Activated CD4-positive, alpha-beta T cell treated with anti-CD3 and anti-CD28 coated beads for 36 hours (primary cell): ENCODE measurements at regions not wholly inside any gene's neighbourhood (a gene's known extent, or its start where the extent isn't known, plus 50 kb on each side); places are given as distances from the start of the nearest gene placed in this dataset.

Experiments used
- ATAC-seq: fragments of 200-7000 bp; cut with Tn5 transposase; one replicate; pipeline ENCODE4 v1.10.0; 2021; ENCODE audit warnings: mild to moderate bottlenecking, moderate library complexity
- CTCF ChIA-PET: fragments of 350-600 bp; sonication (Branson Sonifier 250); formaldehyde crosslinking; loops from one replicate; lab custom pipeline; 2021; ENCODE audit warnings: antibody characterized with exemption; lab: Charles Lee
- POLR2A ChIA-PET: fragments of 350-600 bp; sonication (Branson Sonifier 250); formaldehyde crosslinking; loops from one replicate; lab custom pipeline; 2021; ENCODE audit warnings: antibody characterized with exemption, inconsistent platforms; lab: Charles Lee
- DNase-seq: peaks from one replicate; pipeline ENCODE4 v3.0.0-alpha.2; 2020
- H3K27ac Mint-ChIP-seq: one replicate; pipeline ENCODE4 v1.8.0; 2021; ENCODE audit warnings: mixed read lengths
- H3K27me3 Mint-ChIP-seq: one replicate; pipeline ENCODE4 v1.8.0; 2021; ENCODE audit warnings: mixed read lengths
- H3K36me3 Mint-ChIP-seq: one replicate; pipeline ENCODE4 v1.8.0; 2021; ENCODE audit warnings: low read depth, mixed read lengths
- H3K4me1 Mint-ChIP-seq: one replicate; pipeline ENCODE4 v1.8.0; 2021; ENCODE audit warnings: mixed read lengths
- H3K4me3 Mint-ChIP-seq: one replicate; pipeline ENCODE4 v1.8.0; 2021; ENCODE audit warnings: mild to moderate bottlenecking, moderate library complexity, mixed read lengths
- H3K9me3 Mint-ChIP-seq: one replicate; pipeline ENCODE4 v1.8.0; 2021; ENCODE audit warnings: low read depth, mixed read lengths
- intact Hi-C, 2 experiments: fragments of 100-400 bp; cut with DNase I in 1 of 2; cut with micrococcal nuclease in 1 of 2; formaldehyde crosslinking; loops; one replicate each; pipeline versions ENCODE4 v1.14.2 to v1.15.1; 2022 to 2024; cut with DNase I, micrococcal nuclease

DNA sequence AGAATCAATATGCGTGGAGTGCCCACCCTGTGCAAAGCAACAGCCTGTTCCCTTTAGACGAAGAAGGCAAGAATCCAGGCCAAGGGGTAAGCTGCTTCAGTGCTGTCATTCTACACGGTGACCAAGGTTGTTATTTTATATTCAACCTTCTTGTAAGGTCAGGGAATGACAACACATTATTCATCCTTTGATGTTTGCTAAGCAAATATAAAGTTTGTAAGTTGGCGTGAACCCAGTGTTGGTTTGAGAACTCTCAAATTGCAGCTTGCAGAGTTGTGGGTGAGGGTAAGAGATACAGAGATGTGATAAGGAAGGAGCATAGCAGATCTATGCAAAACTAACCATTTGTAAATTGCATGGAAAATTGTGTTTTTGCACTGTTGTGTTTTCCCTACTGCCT lies 436.7 kb downstream of the FGF9 start:
- H3K4me3 Mint-ChIP-seq: no peak overlapping the region

DNA sequence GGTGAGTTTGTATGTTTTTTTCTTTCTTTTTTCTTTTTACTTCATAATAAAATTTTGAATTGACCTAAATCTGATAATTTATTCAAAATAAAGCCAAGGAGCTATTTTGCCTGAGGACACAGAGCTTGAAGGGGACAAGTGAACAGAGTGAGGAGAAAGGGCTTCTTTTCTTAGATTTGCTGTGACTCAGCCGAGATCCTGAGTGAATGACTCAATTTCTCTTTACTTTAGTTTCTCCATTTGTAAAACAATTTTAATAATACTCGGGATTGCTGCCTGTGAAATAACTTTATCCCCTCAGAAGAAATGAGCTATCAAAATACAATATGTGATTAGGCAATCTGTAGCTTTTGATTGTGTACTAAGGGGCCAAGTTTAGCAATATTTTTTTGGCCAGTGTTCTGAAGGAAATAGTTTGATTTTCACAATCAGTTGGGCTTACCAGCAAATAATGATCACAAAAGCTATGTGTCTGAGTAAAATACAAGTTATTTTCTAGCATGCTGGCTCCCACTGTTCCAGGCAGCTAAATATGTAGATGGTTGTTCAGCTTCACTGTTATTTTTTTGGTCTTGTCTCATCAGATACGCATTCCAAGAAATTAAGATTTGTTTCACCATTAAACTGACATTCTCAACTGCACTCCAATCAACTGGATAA lies 437.5 kb downstream of the FGF9 start:
- CTCF ChIA-PET: interaction anchor here (0.6 kb wide), 1 partner anchor 9 kb away, joined by 3 read pairs; no protein-coding TSS in a partner anchor
- Mint-ChIP-seq H3K27me3 (peaks cover 5% of the 10 kb centered on the region), H3K4me3 (no peak overlapping the region), H3K36me3 (peaks cover 3% of the 10 kb centered on the region), H3K27ac (no peak overlapping the region), H3K9me3 (peaks cover 3% of the 10 kb centered on the region), H3K4me1 (peaks cover 55% of the 10 kb centered on the region)
- ATAC-seq (no peak), DNase-seq (no peak)
- intact Hi-C loops: no loop called here
- POLR2A ChIA-PET: interaction anchor here (0.6 kb wide), 1 partner anchor 34 kb away, joined by 3 read pairs; no protein-coding TSS in a partner anchor

More for the DNA sequence above, 436.7 kb downstream of the FGF9 start:
- Mint-ChIP-seq H3K27me3 (peaks cover 5% of the 10 kb centered on the region), H3K27ac (peak overlapping the region; percentile 51), H3K9me3 (no peaks in the 10 kb centered on the region), H3K36me3 (peaks cover 2% of the 10 kb centered on the region), H3K4me1 (peaks cover 53% of the 10 kb centered on the region)
- CTCF ChIA-PET: interaction anchor here (1.2 kb wide), 1 partner anchor 45 kb away, joined by 3 read pairs; no protein-coding TSS in a partner anchor
- POLR2A ChIA-PET: interaction anchor here (0.6 kb wide), 1 partner anchor 33 kb away, joined by 3 read pairs; no protein-coding TSS in a partner anchor
- no peak for DNase-seq
- peak; percentile 48 for ATAC-seq
- intact Hi-C loops: no loop called here

DNA sequence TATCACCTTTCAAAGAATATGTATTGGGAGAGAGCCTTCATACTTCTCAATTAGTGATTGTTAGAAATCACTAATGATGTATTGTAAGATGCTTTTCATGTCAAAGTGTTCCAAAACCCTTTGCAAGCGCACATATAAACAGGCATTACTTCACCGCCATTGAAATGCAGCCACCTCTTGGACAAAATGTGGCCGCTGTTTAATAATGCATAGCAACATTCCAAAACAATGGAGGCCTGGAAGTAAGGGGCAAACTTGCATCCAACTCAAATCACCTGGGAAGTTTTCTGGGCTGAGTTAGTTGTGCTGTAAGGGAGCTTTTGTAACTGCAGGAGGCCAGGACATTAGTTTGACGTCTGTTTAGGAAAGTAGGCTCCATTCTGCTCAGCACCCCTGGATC lies 438.1 kb downstream of the FGF9 start:
- H3K4me1 Mint-ChIP-seq: peaks cover 57% of the 10 kb centered on the region
- H3K4me3 Mint-ChIP-seq: no peak overlapping the region
- no peak overlapping the region for H3K27ac Mint-ChIP-seq
- H3K9me3 Mint-ChIP-seq: peaks cover 3% of the 10 kb centered on the region
- no peak for ATAC-seq
- H3K36me3 Mint-ChIP-seq: peaks cover 5% of the 10 kb centered on the region
- DNase-seq: no peak
- peaks cover 5% of the 10 kb centered on the region for H3K27me3 Mint-ChIP-seq
- POLR2A ChIA-PET: no interaction called here
- intact Hi-C loops: no loop called here
- CTCF ChIA-PET: interaction anchor here (0.6 kb wide), 1 partner anchor 8 kb away, joined by 3 read pairs; no protein-coding TSS in a partner anchor

GRCh38 chr13:22110368-22110767 lies 439.5 kb downstream of the FGF9 start:
- POLR2A ChIA-PET: no interaction called here
- Mint-ChIP-seq H3K27me3 (peaks cover 2% of the 10 kb centered on the region), H3K36me3 (peaks cover 6% of the 10 kb centered on the region), H3K4me3 (no peak overlapping the region), H3K9me3 (peaks cover 4% of the 10 kb centered on the region), H3K4me1 (peaks cover 71% of the 10 kb centered on the region), H3K27ac (no peak overlapping the region)
- ATAC-seq (no peak), DNase-seq (peak; percentile 19)
- CTCF ChIA-PET: no interaction called here
- intact Hi-C loops: loop anchor here in 1 of 2 experiments (10.0 kb wide), 1 partner anchor 54 kb away; no protein-coding TSS in a partner anchor

GRCh38 chr13:22111152-22111783 lies 440.4 kb downstream of the FGF9 start:
- Mint-ChIP-seq H3K27ac (no peak overlapping the region), H3K27me3 (no peaks in the 10 kb centered on the region), H3K4me1 (peaks cover 68% of the 10 kb centered on the region), H3K4me3 (no peak overlapping the region), H3K36me3 (peaks cover 6% of the 10 kb centered on the region), H3K9me3 (peaks cover 7% of the 10 kb centered on the region)
- ChIA-PET POLR2A (no interaction called here), CTCF (no interaction called here)
- intact Hi-C loops: loop anchor here in 1 of 2 experiments (10.0 kb wide), 1 partner anchor 54 kb away; no protein-coding TSS in a partner anchor
- no peak for DNase-seq
- no peak for ATAC-seq

GRCh38 chr13:22111961-22112360 lies 441.1 kb downstream of the FGF9 start:
- no peak overlapping the region for H3K27ac Mint-ChIP-seq
- H3K27me3 Mint-ChIP-seq: no peaks in the 10 kb centered on the region
- DNase-seq (no peak), ATAC-seq (no peak)
- peaks cover 6% of the 10 kb centered on the region for H3K36me3 Mint-ChIP-seq
- H3K9me3 Mint-ChIP-seq: peaks cover 7% of the 10 kb centered on the region
- ChIA-PET CTCF (no interaction called here), POLR2A (no interaction called here)
- peaks cover 65% of the 10 kb centered on the region for H3K4me1 Mint-ChIP-seq
- no peak overlapping the region for H3K4me3 Mint-ChIP-seq
- intact Hi-C loops: loop anchor here in 1 of 2 experiments (10.0 kb wide), 1 partner anchor 53 kb away; no protein-coding TSS in a partner anchor

DNA sequence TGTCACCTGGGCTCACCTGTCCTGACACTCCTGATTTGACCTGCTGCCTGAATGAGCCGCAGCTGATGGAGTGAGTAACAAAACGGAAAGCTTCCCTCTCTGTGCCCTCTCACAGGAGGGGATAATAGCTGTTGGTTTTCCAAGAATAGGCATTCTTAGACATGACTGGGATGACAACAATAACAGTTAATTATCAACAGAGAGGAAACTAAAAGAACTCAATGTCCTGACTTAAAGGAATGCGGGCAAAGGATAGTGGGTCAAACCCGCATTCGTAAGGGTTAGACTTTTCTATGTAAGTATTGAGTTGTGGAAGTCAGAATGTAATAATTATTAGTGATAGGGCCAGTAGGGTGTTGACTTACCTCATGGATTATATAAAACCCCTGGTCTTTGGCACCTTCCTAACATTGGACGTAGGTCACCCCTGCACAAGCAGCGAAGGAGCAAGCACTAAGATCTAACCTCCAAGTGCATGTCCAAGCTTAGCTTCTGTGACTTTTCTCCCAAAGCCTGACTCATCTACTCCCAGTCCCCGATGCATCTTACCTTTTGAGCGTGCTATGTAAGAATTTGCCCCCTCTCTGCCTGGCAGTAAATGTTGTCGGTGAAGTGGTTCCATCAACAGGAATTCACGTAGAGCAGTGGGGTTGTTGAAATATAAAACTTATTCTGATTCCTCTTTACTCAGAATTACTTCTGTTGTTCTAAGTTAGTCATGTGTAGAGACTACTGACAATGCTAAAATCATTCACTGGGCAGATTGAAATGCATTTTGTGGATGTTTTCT lies 442.3 kb downstream of the FGF9 start:
- H3K36me3 Mint-ChIP-seq: peaks cover 6% of the 10 kb centered on the region
- intact Hi-C loops: loop anchor here in 1 of 2 experiments (10.0 kb wide), 1 partner anchor 52 kb away; no protein-coding TSS in a partner anchor
- no peaks in the 10 kb centered on the region for H3K27me3 Mint-ChIP-seq
- ChIA-PET CTCF (no interaction called here), POLR2A (interaction anchor here (0.7 kb wide), 1 partner anchor 9 kb away, joined by 3 read pairs; no protein-coding TSS in a partner anchor)
- ATAC-seq (no peak), DNase-seq (no peak)
- H3K4me1 Mint-ChIP-seq: peaks cover 53% of the 10 kb centered on the region
- no peak overlapping the region for H3K27ac Mint-ChIP-seq
- peaks cover 7% of the 10 kb centered on the region for H3K9me3 Mint-ChIP-seq
- no peak overlapping the region for H3K4me3 Mint-ChIP-seq

GRCh38 chr13:22114630-22115311 lies 443.9 kb downstream of the FGF9 start:
- peak; percentile 80 for ATAC-seq
- POLR2A ChIA-PET: no interaction called here

DNA sequence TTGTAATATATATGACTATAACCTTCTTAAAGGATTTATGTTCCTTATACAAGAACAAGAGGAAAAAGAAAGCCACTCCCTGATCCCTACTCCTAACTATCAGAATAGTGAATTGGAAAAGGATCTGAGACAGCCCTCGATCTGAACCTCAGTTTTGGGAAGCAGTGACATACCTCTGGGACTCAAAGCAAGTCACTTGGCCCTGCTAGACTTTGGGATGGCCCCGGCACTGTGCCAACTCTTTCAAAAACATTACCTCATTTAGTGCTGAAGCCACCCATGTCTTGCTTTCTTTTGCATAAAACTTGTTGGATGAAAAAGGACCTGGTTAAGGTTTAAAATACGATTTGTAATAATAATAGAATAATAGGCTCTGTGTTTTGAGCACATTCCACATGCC lies 447.3 kb downstream of the FGF9 start:
- no peak overlapping the region for H3K27ac Mint-ChIP-seq
- ChIA-PET POLR2A (no interaction called here), CTCF (no interaction called here)
- ATAC-seq (no peak), DNase-seq (no peak)
- H3K36me3 Mint-ChIP-seq: peaks cover 4% of the 10 kb centered on the region
- H3K9me3 Mint-ChIP-seq: peaks cover 4% of the 10 kb centered on the region
- no peaks in the 10 kb centered on the region for H3K27me3 Mint-ChIP-seq
- H3K4me1 Mint-ChIP-seq: peaks cover 28% of the 10 kb centered on the region
- intact Hi-C loops: loop anchor here in 1 of 2 experiments (10.0 kb wide), 1 partner anchor 47 kb away; no protein-coding TSS in a partner anchor
- no peak overlapping the region for H3K4me3 Mint-ChIP-seq

More at GRCh38 chr13:22114630-22115311, 443.9 kb downstream of the FGF9 start:
- CTCF ChIA-PET: interaction anchor here (0.7 kb wide), 1 partner anchor 53 kb away, joined by 3 read pairs; no protein-coding TSS in a partner anchor
- Mint-ChIP-seq H3K9me3 (peaks cover 7% of the 10 kb centered on the region), H3K27ac (peak overlapping the region; percentile 84), H3K4me1 (peaks cover 47% of the 10 kb centered on the region), H3K36me3 (peaks cover 6% of the 10 kb centered on the region), H3K4me3 (no peak overlapping the region), H3K27me3 (no peaks in the 10 kb centered on the region)
- intact Hi-C loops: loop anchor here (1.0 to 10.0 kb wide), 5 partner anchors 37 to 52 kb away; no protein-coding TSS in a partner anchor
- peak; percentile 24 for DNase-seq

DNA sequence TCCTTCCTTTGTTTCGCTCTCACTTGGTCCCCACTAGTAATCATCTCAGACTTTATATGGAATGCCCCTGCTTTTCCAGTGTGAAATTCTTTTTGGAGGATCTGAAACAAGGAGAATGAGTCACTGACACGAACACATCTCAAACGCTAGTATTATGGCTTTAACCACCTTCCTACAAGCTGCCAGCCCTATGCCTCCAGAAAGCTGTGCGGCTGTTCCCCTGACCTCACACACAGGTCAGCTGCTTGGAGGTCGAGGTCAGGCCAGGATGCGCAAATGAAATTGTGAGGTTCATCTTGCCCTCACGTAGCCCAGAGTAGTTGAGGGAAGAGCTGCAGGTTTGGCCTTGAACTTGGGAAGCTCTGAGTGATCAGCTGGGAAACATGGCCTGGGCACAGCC lies 449.8 kb downstream of the FGF9 start:
- POLR2A ChIA-PET: no interaction called here
- H3K36me3 Mint-ChIP-seq: no peaks in the 10 kb centered on the region
- DNase-seq (no peak), ATAC-seq (no peak)
- H3K4me3 Mint-ChIP-seq: no peak overlapping the region
- no peaks in the 10 kb centered on the region for H3K27me3 Mint-ChIP-seq
- H3K27ac Mint-ChIP-seq: no peak overlapping the region
- intact Hi-C loops: no loop called here
- H3K4me1 Mint-ChIP-seq: peaks cover 9% of the 10 kb centered on the region
- H3K9me3 Mint-ChIP-seq: peaks cover 4% of the 10 kb centered on the region
- CTCF ChIA-PET: interaction anchor here (0.6 kb wide), 1 partner anchor 10 kb away, joined by 3 read pairs; no protein-coding TSS in a partner anchor
